ENCODE measurements at regions not wholly inside any gene's neighbourhood (a gene's known extent, or its start where the extent isn't known, plus 50 kb on each side); places are given as distances from the start of the nearest gene placed in this dataset.

GRCh38 chr15:93800805-93801204 is 430.6 kb upstream of the MCTP2 start (continued):
- TF ChIP-seq MGA (IDR thresholded peaks at IDR 0.05) (no peak), FUS (optimal IDR thresholded peaks at IDR 0.05; ENCODE audit: low read depth, low read length) (no peak), FOXJ3 (CRISPR knock-in tag; IDR thresholded peaks at IDR 0.05) (no peak), ZNF165 (CRISPR knock-in tag; IDR thresholded peaks at IDR 0.05; ENCODE audit: borderline replicate concordance) (no peak), SIX5 (IDR thresholded peaks at IDR 0.05; ENCODE audit: borderline replicate concordance in 1 of 2, insufficient read depth in 1 of 2, low read depth in 1 of 2, low read length in 2 of 2) (no peak), SETDB1 (IDR thresholded peaks at IDR 0.05; ENCODE audit: low read length) (no peak), SOX6 (IDR thresholded peaks at IDR 0.05) (no peak)
- TF ChIP-seq, protein P1, sequence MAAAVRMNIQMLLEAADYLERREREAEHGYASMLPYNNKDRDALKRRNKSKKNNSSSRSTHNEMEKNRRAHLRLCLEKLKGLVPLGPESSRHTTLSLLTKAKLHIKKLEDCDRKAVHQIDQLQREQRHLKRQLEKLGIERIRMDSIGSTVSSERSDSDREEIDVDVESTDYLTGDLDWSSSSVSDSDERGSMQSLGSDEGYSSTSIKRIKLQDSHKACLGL (CRISPR knock-in tag; IDR thresholded peaks at IDR 0.05; ENCODE audit: borderline replicate concordance, poor library complexity, severe bottlenecking): no peak

All from K562 (cell line).